IPS-18a (cell line): ENCODE measurements at regions not wholly inside any gene's neighbourhood (a gene's known extent, or its start where the extent isn't known, plus 50 kb on each side); places are given as distances from the start of the nearest gene placed in this dataset.
"Not testable (repeated sequence)": the region's sequence is repeated elsewhere in the genome, so short reads cannot be mapped to it uniquely, and the experiment has no call there.

ENCODE experiments used
- H3K27ac ChIP-seq: one replicate; pipeline ENCODE4 v1.5.1; 2013; ENCODE audit warnings: low read length
- H3K27me3 ChIP-seq: one replicate; pipeline ENCODE4 v1.6.1; 2013; ENCODE audit warnings: mild to moderate bottlenecking, low read length; ENCODE audit not compliant: control insufficient read depth, insufficient read depth
- H3K36me3 ChIP-seq: one replicate; pipeline ENCODE4 v1.6.1; 2013; ENCODE audit warnings: low read depth, low read length; ENCODE audit not compliant: control insufficient read depth
- H3K4me1 ChIP-seq: one replicate; pipeline ENCODE4 v1.6.1; 2013; ENCODE audit warnings: low read depth, low read length; ENCODE audit not compliant: control insufficient read depth
- H3K4me3 ChIP-seq: one replicate; pipeline ENCODE4 v1.5.1; 2013; ENCODE audit warnings: low read length
- H3K9ac ChIP-seq: one replicate; pipeline ENCODE4 v1.6.1; 2013; ENCODE audit warnings: mild to moderate bottlenecking, low read length, moderate library complexity
- H3K9me3 ChIP-seq: one replicate; pipeline ENCODE4 v1.6.1; 2013; ENCODE audit warnings: low read depth, low read length; ENCODE audit not compliant: control insufficient read depth

- Histone ChIP-seq H3K27me3 (no peaks in the 10 kb centered on the region), H3K4me1 (no peaks in the 10 kb centered on the region), H3K9me3 (no peaks in the 10 kb centered on the region), H3K36me3 (no peaks in the 10 kb centered on the region), H3K27ac (no peak overlapping the region), H3K4me3 (no peak overlapping the region), H3K9ac (no peak overlapping the region)
Measured at GRCh38 chr5:121624035-121624434, 227.6 kb upstream of the FTMT start.

- no peak overlapping the region for H3K9ac ChIP-seq
- no peak overlapping the region for H3K4me3 ChIP-seq
- no peak overlapping the region for H3K27ac ChIP-seq
- no peaks in the 10 kb centered on the region for H3K27me3 ChIP-seq
- no peaks in the 10 kb centered on the region for H3K36me3 ChIP-seq
- H3K9me3 ChIP-seq = no peaks in the 10 kb centered on the region
- no peaks in the 10 kb centered on the region for H3K4me1 ChIP-seq
Measured at GRCh38 chr5:121628783-121629182, 222.9 kb upstream of the FTMT start.

DNA sequence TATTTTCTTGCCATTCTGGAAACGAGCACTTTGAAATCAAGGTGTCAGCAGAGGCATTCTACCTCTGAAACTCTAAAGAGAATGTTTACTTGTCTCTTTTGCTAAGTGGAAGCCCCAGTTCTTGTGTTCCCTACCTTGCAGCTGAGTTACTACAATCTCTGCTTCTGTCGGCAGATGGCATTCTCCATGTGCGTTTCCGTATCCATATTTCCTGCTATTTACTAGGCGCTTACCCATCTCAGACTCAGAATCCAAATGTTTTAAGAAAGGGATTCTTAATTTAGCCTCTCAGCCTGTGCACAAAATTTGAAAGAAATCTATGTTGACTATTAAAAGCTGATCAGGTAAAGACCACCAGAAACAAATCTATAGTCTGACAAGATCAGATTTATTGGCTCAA is 221.3 kb upstream of the FTMT start:
- Histone ChIP-seq H3K36me3 (no peaks in the 10 kb centered on the region), H3K27me3 (no peaks in the 10 kb centered on the region), H3K9ac (no peak overlapping the region), H3K4me3 (no peak overlapping the region), H3K9me3 (no peaks in the 10 kb centered on the region), H3K27ac (no peak overlapping the region), H3K4me1 (no peaks in the 10 kb centered on the region)

GRCh38 chr5:121634946-121635345 is 216.7 kb upstream of the FTMT start:
- Histone ChIP-seq H3K27me3 (no peaks in the 10 kb centered on the region), H3K4me1 (no peaks in the 10 kb centered on the region), H3K9me3 (no peaks in the 10 kb centered on the region)

DNA sequence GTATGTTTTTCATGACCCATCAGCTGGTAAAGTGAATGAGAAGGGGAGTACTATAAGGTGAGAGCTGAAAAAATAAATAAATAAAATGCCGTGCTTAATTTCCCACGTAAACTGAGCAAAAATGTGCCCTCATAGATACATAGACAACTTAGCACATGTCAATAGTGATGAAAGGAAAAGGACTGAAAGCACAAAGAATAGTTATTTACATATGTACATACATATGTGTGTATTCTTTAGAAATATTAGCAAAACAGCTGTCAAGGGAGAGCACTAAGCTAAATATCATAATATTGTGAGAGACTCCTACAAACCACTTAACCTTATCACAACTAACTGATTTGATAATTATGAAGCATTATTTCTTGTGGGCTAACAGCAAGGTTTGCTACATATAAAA is 213.6 kb upstream of the FTMT start:
- Histone ChIP-seq H3K9me3 (no peaks in the 10 kb centered on the region), H3K4me3 (no peak overlapping the region), H3K9ac (no peak overlapping the region), H3K27me3 (no peaks in the 10 kb centered on the region), H3K36me3 (no peaks in the 10 kb centered on the region), H3K27ac (no peak overlapping the region), H3K4me1 (no peaks in the 10 kb centered on the region)

More at GRCh38 chr5:121634946-121635345, 216.7 kb upstream of the FTMT start:
- H3K27ac ChIP-seq = no peak overlapping the region
- no peak overlapping the region for H3K4me3 ChIP-seq
- no peak overlapping the region for H3K9ac ChIP-seq
- H3K36me3 ChIP-seq = no peaks in the 10 kb centered on the region

- no peaks in the 10 kb centered on the region for H3K27me3 ChIP-seq
- no peak overlapping the region for H3K27ac ChIP-seq
- H3K9me3 ChIP-seq = no peaks in the 10 kb centered on the region
- no peaks in the 10 kb centered on the region for H3K36me3 ChIP-seq
- no peaks in the 10 kb centered on the region for H3K4me1 ChIP-seq
- H3K9ac ChIP-seq = no peak overlapping the region
- H3K4me3 ChIP-seq = no peak overlapping the region
Measured at GRCh38 chr5:121640298-121640697, 211.4 kb upstream of the FTMT start.

GRCh38 chr5:121658221-121658620 is 193.5 kb upstream of the FTMT start:
- no peaks in the 10 kb centered on the region for H3K9me3 ChIP-seq
- H3K4me1 ChIP-seq = no peaks in the 10 kb centered on the region
- no peak overlapping the region for H3K4me3 ChIP-seq
- H3K36me3 ChIP-seq = no peaks in the 10 kb centered on the region
- no peak overlapping the region for H3K27ac ChIP-seq
- no peak overlapping the region for H3K9ac ChIP-seq
- no peaks in the 10 kb centered on the region for H3K27me3 ChIP-seq

- Histone ChIP-seq H3K4me1 (no peaks in the 10 kb centered on the region), H3K9me3 (no peaks in the 10 kb centered on the region), H3K4me3 (no peak overlapping the region), H3K36me3 (no peaks in the 10 kb centered on the region), H3K9ac (no peak overlapping the region), H3K27me3 (no peaks in the 10 kb centered on the region), H3K27ac (no peak overlapping the region)
Measured at GRCh38 chr5:121660142-121660541, 191.5 kb upstream of the FTMT start.

DNA sequence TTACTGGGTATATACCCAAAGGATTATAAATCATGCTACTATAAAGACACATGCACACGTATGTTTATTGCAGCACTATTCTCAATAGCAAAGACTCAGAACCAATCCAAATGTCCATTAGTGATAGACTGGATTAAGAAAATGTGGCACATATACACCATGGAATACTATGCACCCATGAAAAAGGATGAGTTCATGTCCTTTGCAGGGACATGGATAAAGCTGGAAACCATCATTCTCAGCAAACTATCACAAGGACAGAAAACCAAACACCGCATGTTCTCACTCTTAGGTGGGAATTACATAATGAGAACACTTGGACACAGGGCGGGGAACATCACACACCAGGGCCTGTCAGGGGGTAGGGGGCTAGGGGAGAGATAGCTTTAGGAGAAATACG is 186.1 kb upstream of the FTMT start:
- not testable (repeated sequence) for H3K9ac ChIP-seq, H3K27me3 ChIP-seq, H3K27ac ChIP-seq, H3K36me3 ChIP-seq, H3K9me3 ChIP-seq, H3K4me1 ChIP-seq, H3K4me3 ChIP-seq

- H3K27ac ChIP-seq = no peak overlapping the region
- no peaks in the 10 kb centered on the region for H3K4me1 ChIP-seq
- H3K36me3 ChIP-seq = no peaks in the 10 kb centered on the region
- no peaks in the 10 kb centered on the region for H3K27me3 ChIP-seq
- H3K4me3 ChIP-seq = no peak overlapping the region
- no peaks in the 10 kb centered on the region for H3K9me3 ChIP-seq
- no peak overlapping the region for H3K9ac ChIP-seq
Measured at GRCh38 chr5:121667292-121667691, 184.4 kb upstream of the FTMT start.

DNA sequence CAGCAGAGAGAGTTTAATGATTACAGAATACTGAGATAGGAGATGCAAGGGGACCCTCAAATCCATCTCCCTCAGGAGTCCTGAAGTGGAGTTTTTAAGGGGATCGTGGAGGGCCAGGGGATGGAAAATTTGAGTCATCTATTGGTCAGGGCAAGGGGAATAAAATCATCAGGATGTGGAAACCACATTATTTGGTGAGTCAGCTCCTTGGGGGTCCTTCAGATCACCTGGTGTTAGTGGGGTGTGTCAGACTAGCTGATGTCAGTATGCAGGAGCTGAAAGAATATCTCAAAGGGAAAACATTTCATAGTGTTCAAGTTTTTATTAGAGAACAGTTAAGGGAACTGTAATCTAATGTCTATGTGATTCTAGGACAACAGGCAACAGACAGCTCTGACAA is 183.0 kb upstream of the FTMT start:
- no peaks in the 10 kb centered on the region for H3K9me3 ChIP-seq

DNA sequence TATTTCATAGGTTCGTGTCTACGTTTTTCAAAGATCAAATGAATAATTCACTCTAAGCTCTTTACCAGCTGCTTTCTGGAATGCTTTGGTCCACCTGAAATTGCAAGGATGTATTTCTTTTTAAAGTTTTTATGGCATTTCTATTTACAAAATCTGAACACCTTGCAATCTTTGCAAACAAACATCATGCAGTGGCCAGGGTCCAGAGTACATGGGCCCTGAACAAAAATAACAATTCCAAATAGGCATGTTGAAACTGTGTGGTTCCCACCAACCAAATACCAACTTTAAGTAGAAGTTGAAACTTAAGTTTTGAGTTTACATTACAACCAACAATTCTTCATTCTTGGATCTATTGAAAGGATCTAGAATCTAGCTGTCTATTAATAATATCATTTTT is 180.1 kb upstream of the FTMT start:
- Histone ChIP-seq H3K4me3 (no peak overlapping the region), H3K9ac (no peak overlapping the region), H3K9me3 (no peaks in the 10 kb centered on the region), H3K27me3 (no peaks in the 10 kb centered on the region), H3K4me1 (no peaks in the 10 kb centered on the region), H3K36me3 (no peaks in the 10 kb centered on the region), H3K27ac (no peak overlapping the region)

More for the DNA sequence above, 183.0 kb upstream of the FTMT start:
- no peak overlapping the region for H3K27ac ChIP-seq
- no peak overlapping the region for H3K9ac ChIP-seq
- no peaks in the 10 kb centered on the region for H3K4me1 ChIP-seq
- H3K27me3 ChIP-seq = no peaks in the 10 kb centered on the region
- no peaks in the 10 kb centered on the region for H3K36me3 ChIP-seq
- H3K4me3 ChIP-seq = no peak overlapping the region
